ENCODE measurements at regions not wholly inside any gene's neighbourhood (a gene's known extent, or its start where the extent isn't known, plus 50 kb on each side); places are given as distances from the start of the nearest gene placed in this dataset.

- TF ChIP-seq CTCF (IDR thresholded peaks at IDR 0.05) (peak; percentile 81), ZFX (IDR thresholded peaks at IDR 0.05; ENCODE audit: borderline replicate concordance) (no peak)
Observed at GRCh38 chr7:127504715-127505114, 80.7 kb downstream of the GCC1 start.

Data from 22Rv1 (cell line).